HUES64 (cell line): ENCODE measurements at regions not wholly inside any gene's neighbourhood (a gene's known extent, or its start where the extent isn't known, plus 50 kb on each side); places are given as distances from the start of the nearest gene placed in this dataset.

Source experiments
- H3K27ac ChIP-seq: 2 replicates; pipeline ENCODE4 v1.7.0; 2013; ENCODE audit warnings: low read depth, low read length, inconsistent platforms
- H3K27me3 ChIP-seq: 2 replicates; pipeline ENCODE4 v1.6.1; 2013; ENCODE audit warnings: mild to moderate bottlenecking, low read length; ENCODE audit not compliant: insufficient read depth
- H3K36me3 ChIP-seq: 2 replicates; pipeline ENCODE4 v1.6.1; 2013; ENCODE audit warnings: mild to moderate bottlenecking, low read length; ENCODE audit not compliant: insufficient read depth
- H3K4me1 ChIP-seq: 2 replicates; pipeline ENCODE4 v1.6.1; 2013; ENCODE audit warnings: mild to moderate bottlenecking, low read length, moderate library complexity; ENCODE audit not compliant: insufficient read depth
- H3K4me3 ChIP-seq: 2 replicates; pipeline ENCODE4 v1.5.1; 2013; ENCODE audit warnings: mild to moderate bottlenecking, low read length, moderate library complexity
- H3K9ac ChIP-seq: 2 replicates; pipeline ENCODE4 v1.6.1; 2013; ENCODE audit warnings: mild to moderate bottlenecking, low read depth, low read length
- H3K9me3 ChIP-seq: 2 replicates; pipeline ENCODE4 v1.6.1; 2013; ENCODE audit warnings: low read depth, low read length; ENCODE audit not compliant: insufficient read depth
- WGBS: fragments of 150-250, 120-280 bp; methylation state at CpG from one replicate; pipeline ENCODE4 v1.1.7; 2013; ENCODE audit warnings: missing lambda C conversion rate; 5-methylcytosine and 5-hydroxymethylcytosine counted together

DNA sequence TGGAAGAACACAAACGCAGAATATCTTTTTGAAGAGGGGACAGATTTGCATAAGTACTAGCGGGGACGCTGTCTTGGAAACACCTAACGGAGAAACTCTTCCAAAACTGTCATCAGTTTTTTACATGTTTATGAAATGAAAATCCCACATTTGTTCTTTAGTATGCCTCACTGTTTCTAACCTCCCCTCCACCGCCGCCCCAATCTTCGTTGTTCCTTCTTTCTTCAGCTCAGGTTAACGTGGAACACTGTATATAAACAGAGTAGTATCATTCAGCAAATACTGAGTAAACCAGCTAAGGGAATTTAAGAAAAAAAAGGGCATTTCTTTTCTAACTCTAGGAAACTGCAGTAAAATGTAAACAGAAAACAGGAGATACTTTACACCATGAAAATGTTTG, 2345.6 kb downstream of the PCDH7 start:
- H3K36me3 ChIP-seq = no peaks in the 10 kb centered on the region
- no peak overlapping the region for H3K27ac ChIP-seq
- H3K9me3 ChIP-seq = 0 out of 2 replicates have a peak, but pooled peaks cover 8% of the 10 kb centered on the region
- no peaks in the 10 kb centered on the region for H3K27me3 ChIP-seq
- H3K4me1 ChIP-seq = no peaks in the 10 kb centered on the region
- 95% methylated on average over 7 of the region's 8 CpGs for WGBS
- H3K9ac ChIP-seq = no peak overlapping the region
- no peak overlapping the region for H3K4me3 ChIP-seq

- WGBS = no CpG with 5 or more reads among the region's 1 CpG
- no peak overlapping the region for H3K4me3 ChIP-seq
- H3K27me3 ChIP-seq = no peaks in the 10 kb centered on the region
- no peaks in the 10 kb centered on the region for H3K36me3 ChIP-seq
- H3K9ac ChIP-seq = no peak overlapping the region
- 0 out of 2 replicates have a peak, but pooled peaks cover 8% of the 10 kb centered on the region for H3K9me3 ChIP-seq
- no peaks in the 10 kb centered on the region for H3K4me1 ChIP-seq
- H3K27ac ChIP-seq = no peak overlapping the region
Observed at GRCh38 chr4:33067221-33067620, 2347.1 kb downstream of the PCDH7 start.

GRCh38 chr4:33068539-33068938, 2348.4 kb downstream of the PCDH7 start:
- no peak overlapping the region for H3K4me3 ChIP-seq
- no peak overlapping the region for H3K27ac ChIP-seq
- H3K9me3 ChIP-seq = 0 out of 2 replicates have a peak, but pooled peaks cover 8% of the 10 kb centered on the region
- no peak overlapping the region for H3K9ac ChIP-seq
- no peaks in the 10 kb centered on the region for H3K27me3 ChIP-seq
- peaks cover 3% of the 10 kb centered on the region; the same call in 1 of the 2 replicates for H3K4me1 ChIP-seq
- no peaks in the 10 kb centered on the region for H3K36me3 ChIP-seq
- WGBS = no CpG with 5 or more reads among the region's 1 CpG

DNA sequence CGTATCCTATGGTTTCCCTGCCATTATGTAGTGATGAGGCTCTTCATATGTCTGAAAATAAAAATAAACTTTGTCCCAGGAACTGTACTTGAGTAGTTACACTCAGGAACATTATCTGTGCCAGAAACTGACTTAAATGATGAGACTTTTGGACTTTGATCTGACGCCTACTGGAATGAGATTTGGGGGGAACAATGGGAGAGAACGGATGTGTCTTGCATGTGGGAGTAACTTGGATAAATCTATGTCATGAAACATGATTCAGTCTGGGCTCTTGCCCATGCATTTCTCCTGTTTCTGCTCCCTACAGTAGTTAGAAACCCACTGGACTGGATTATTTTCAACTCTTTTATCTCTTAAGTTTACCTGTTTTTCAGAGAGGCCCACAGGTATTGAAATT, 2351.4 kb downstream of the PCDH7 start:
- no peak overlapping the region for H3K4me3 ChIP-seq
- H3K9me3 ChIP-seq = 0 out of 2 replicates have a peak, but pooled peaks cover 8% of the 10 kb centered on the region
- no peaks in the 10 kb centered on the region for H3K27me3 ChIP-seq
- WGBS = 95% methylated on average over 3 of the region's 3 CpGs
- no peak overlapping the region for H3K27ac ChIP-seq
- no peak overlapping the region for H3K9ac ChIP-seq
- peaks cover 11% of the 10 kb centered on the region; the same call in 1 of the 2 replicates for H3K4me1 ChIP-seq
- H3K36me3 ChIP-seq = no peaks in the 10 kb centered on the region

DNA sequence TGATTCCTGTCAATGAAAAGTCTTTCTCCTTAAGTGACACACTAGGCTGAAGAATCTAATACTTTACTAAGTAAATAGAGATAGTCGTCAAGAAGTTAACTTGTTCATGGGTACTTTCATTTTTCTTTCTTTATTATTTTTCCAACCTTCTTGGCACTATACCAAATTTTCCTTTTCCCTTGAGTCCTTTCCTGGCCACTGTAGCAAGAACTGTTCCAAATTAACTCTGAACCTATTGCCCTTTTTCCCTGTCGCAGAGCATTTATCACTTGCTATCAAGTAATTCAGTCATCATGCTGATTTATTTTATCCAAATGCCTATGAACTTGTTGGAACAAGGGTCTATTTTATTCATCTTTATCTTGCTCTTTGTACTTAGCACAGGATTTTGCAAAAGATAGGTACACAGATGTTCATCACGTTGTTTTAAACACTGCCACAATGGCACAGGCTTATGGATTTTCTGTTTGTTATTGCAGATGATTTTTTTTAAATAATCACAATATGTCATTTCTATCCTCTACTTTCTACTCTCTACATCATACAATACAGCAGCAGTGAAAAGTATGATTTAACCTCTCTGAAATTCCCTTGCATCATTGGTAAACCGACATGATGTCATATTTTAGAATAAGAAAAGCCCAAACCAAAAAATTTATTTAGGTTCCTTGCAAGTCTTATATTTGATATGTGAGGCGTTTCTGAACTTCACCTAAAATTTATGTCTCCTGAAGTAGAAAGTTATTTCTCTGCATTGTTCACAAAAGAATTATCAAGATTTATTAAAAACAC, 2352.3 kb downstream of the PCDH7 start:
- 97% methylated on average over 2 of the region's 5 CpGs for WGBS
- Histone ChIP-seq H3K9me3 (0 out of 2 replicates have a peak, but pooled peaks cover 8% of the 10 kb centered on the region), H3K4me3 (no peak overlapping the region), H3K4me1 (peaks cover 11% of the 10 kb centered on the region; the same call in 1 of the 2 replicates), H3K36me3 (no peaks in the 10 kb centered on the region), H3K27ac (no peak overlapping the region), H3K27me3 (no peaks in the 10 kb centered on the region), H3K9ac (no peak overlapping the region)

- no peak overlapping the region; the same call in 1 of the 2 replicates for H3K27ac ChIP-seq
Observed at GRCh38 chr4:33073811-33074210, 2353.6 kb downstream of the PCDH7 start.

GRCh38 chr4:33078145-33078544, 2358.0 kb downstream of the PCDH7 start:
- Histone ChIP-seq H3K9ac (no peak overlapping the region), H3K4me1 (peaks cover 11% of the 10 kb centered on the region), H3K9me3 (no peaks in the 10 kb centered on the region), H3K27me3 (no peaks in the 10 kb centered on the region), H3K4me3 (no peak overlapping the region), H3K36me3 (no peaks in the 10 kb centered on the region), H3K27ac (no peak overlapping the region)
- WGBS = 97% methylated on average over 2 of the region's 2 CpGs

More at GRCh38 chr4:33073811-33074210, 2353.6 kb downstream of the PCDH7 start:
- WGBS = 71% methylated on average over 1 of the region's 1 CpG
- H3K27me3 ChIP-seq = no peaks in the 10 kb centered on the region
- peaks cover 11% of the 10 kb centered on the region; the same call in 1 of the 2 replicates for H3K4me1 ChIP-seq
- no peak overlapping the region for H3K4me3 ChIP-seq
- H3K9me3 ChIP-seq = 0 out of 2 replicates have a peak, but pooled peaks cover 4% of the 10 kb centered on the region
- no peaks in the 10 kb centered on the region for H3K36me3 ChIP-seq
- H3K9ac ChIP-seq = no peak overlapping the region

- Histone ChIP-seq H3K4me1 (no peaks in the 10 kb centered on the region; the same call in 1 of the 2 replicates), H3K27ac (no peak overlapping the region), H3K36me3 (no peaks in the 10 kb centered on the region), H3K9me3 (no peaks in the 10 kb centered on the region), H3K27me3 (no peaks in the 10 kb centered on the region), H3K9ac (no peak overlapping the region), H3K4me3 (no peak overlapping the region)
- 98% methylated on average over 2 of the region's 2 CpGs for whole genome bisulfite sequencing
Observed at GRCh38 chr4:33080275-33080674, 2360.1 kb downstream of the PCDH7 start.

GRCh38 chr4:33085709-33086108, 2365.5 kb downstream of the PCDH7 start:
- no peaks in the 10 kb centered on the region for H3K36me3 ChIP-seq
- H3K27me3 ChIP-seq = no peaks in the 10 kb centered on the region
- no peaks in the 10 kb centered on the region for H3K9me3 ChIP-seq
- H3K27ac ChIP-seq = no peak overlapping the region
- H3K9ac ChIP-seq = no peak overlapping the region
- H3K4me3 ChIP-seq = no peak overlapping the region
- no peaks in the 10 kb centered on the region; the same call in 1 of the 2 replicates for H3K4me1 ChIP-seq
- 88% methylated on average over 2 of the region's 2 CpGs for WGBS

DNA sequence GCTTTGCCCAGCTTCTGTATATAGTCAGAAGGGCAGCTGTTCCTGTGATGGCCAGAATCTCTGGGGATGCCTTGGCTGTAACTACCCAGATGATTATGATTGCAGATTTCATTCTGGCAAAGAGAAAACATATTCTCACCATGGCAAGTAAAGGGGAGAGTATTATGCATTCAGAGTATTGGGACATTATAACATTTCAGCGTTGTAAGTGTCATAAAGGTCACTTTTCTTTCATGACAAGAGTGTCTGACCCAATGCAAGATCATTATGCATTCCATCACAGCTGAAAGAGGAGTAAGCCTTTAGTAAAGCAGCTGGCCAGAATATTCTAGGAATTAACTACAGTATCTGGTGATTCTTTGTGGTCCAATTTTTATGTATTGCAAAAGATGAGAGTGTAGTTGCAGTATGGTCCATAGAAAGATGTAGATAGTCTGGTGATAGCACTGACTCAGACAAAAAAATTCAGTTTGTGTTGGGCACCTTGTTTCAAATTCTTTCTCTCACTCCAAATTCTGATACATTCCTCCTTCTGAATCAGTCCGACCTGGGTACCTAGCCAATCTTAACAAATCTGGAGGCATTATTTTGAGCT, 2366.3 kb downstream of the PCDH7 start:
- 87% methylated on average over 2 of the region's 2 CpGs for WGBS
- Histone ChIP-seq H3K9ac (no peak overlapping the region), H3K9me3 (no peaks in the 10 kb centered on the region), H3K27ac (no peak overlapping the region), H3K4me1 (no peaks in the 10 kb centered on the region), H3K36me3 (no peaks in the 10 kb centered on the region), H3K4me3 (no peak overlapping the region), H3K27me3 (no peaks in the 10 kb centered on the region)

DNA sequence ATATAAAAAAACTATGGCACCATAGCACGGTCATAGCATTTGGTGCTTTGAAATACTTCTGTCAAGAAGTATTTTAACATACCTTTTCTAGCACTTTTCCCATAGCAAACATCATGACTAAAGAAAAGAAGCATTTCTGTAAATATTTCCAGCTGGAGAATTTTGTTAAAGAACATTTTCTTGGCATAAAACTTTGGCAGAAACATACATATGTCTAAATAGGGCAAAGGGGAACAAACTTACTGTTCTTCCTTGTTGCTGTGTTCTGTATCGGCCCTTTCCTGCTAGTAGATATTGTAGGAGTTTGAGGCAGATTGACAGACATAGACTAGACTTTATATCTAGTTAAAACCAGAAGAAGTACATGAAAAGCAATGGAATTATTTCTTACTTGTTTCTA, 2368.5 kb downstream of the PCDH7 start:
- no peak overlapping the region for H3K27ac ChIP-seq
- H3K4me1 ChIP-seq = peaks cover 9% of the 10 kb centered on the region; the same call in 1 of the 2 replicates
- H3K9ac ChIP-seq = no peak overlapping the region

More for the DNA sequence above, 2368.5 kb downstream of the PCDH7 start:
- no peaks in the 10 kb centered on the region for H3K27me3 ChIP-seq
- 93% methylated on average over 2 of the region's 2 CpGs for WGBS
- no peaks in the 10 kb centered on the region for H3K36me3 ChIP-seq
- H3K4me3 ChIP-seq = no peak overlapping the region
- H3K9me3 ChIP-seq = no peaks in the 10 kb centered on the region
